Left ventricle myocardium inferior (tissue), 1 donor: ENCODE measurements at regions not wholly inside any gene's neighbourhood (a gene's known extent, or its start where the extent isn't known, plus 50 kb on each side); places are given as distances from the start of the nearest gene placed in this dataset.

Experiments
- DNase-seq: peaks from one replicate; pipeline ENCODE4 v3.0.0-alpha.2; 2020
- H3K27ac ChIP-seq: fragments of 200-600 bp; replicated peaks from 2 replicates; pipeline ENCODE4 v1.8.0; 2021
- H3K27me3 ChIP-seq: fragments of 200-600 bp; 2 replicates; pipeline ENCODE4 v1.8.0; 2021; ENCODE audit warnings: low read depth
- H3K36me3 ChIP-seq: fragments of 200-600 bp; 2 replicates; pipeline ENCODE4 v1.8.0; 2021
- H3K4me1 ChIP-seq: fragments of 200-600 bp; 2 replicates; pipeline ENCODE4 v1.8.0; 2021
- H3K4me3 ChIP-seq: fragments of 200-600 bp; 2 replicates; pipeline ENCODE4 v1.8.0; 2021; ENCODE audit warnings: mild to moderate bottlenecking, moderate library complexity
- H3K9me3 ChIP-seq: fragments of 200-600 bp; replicated peaks from 2 replicates; pipeline ENCODE4 v1.8.0; 2021
- CTCF ChIP-seq: fragments of 200-600 bp; IDR thresholded peaks from 2 replicates; pipeline ENCODE4 v1.8.0; 2021; ENCODE audit warnings: antibody characterized with exemption, mild to moderate bottlenecking, borderline replicate concordance
- intact Hi-C: fragments of 100-400 bp; cut with micrococcal nuclease; formaldehyde crosslinking; loops from one replicate; pipeline ENCODE4 v1.11.0; 2022
- donor health status: DM: no; HTN: yes; CAD: no; lungs with severe emphysema.

- no peaks in the 10 kb centered on the region for H3K27me3 ChIP-seq
- DNase-seq = no peak
- no peaks in the 10 kb centered on the region for H3K4me1 ChIP-seq
- no peaks in the 10 kb centered on the region for H3K36me3 ChIP-seq
- no peak overlapping the region for H3K27ac ChIP-seq
- intact Hi-C loops = no loop called here
- no peaks in the 10 kb centered on the region for H3K9me3 ChIP-seq
- no peak overlapping the region for H3K4me3 ChIP-seq
- no peak for TF ChIP-seq CTCF
Measured at GRCh38 chr1:193579323-193579722, 392.9 kb upstream of the B3GALT2 start.

GRCh38 chr1:193574913-193575312 lies 388.5 kb upstream of the B3GALT2 start:
- no peak for TF ChIP-seq CTCF
- H3K27ac ChIP-seq = no peak overlapping the region
- H3K36me3 ChIP-seq = no peaks in the 10 kb centered on the region
- intact Hi-C loops = no loop called here
- no peak for DNase-seq
- H3K4me3 ChIP-seq = no peak overlapping the region
- no peaks in the 10 kb centered on the region for H3K27me3 ChIP-seq
- H3K4me1 ChIP-seq = no peaks in the 10 kb centered on the region
- peaks cover 13% of the 10 kb centered on the region for H3K9me3 ChIP-seq

- Histone ChIP-seq H3K4me1 (no peaks in the 10 kb centered on the region), H3K9me3 (peaks cover 13% of the 10 kb centered on the region), H3K27ac (no peak overlapping the region), H3K36me3 (no peaks in the 10 kb centered on the region), H3K4me3 (no peak overlapping the region), H3K27me3 (no peaks in the 10 kb centered on the region)
- intact Hi-C loops = no loop called here
- no peak for TF ChIP-seq CTCF
- DNase-seq = no peak
Measured at GRCh38 chr1:193569983-193570269, 383.5 kb upstream of the B3GALT2 start.

- no peaks in the 10 kb centered on the region for H3K36me3 ChIP-seq
- DNase-seq = no peak
- H3K4me3 ChIP-seq = no peak overlapping the region
- H3K27me3 ChIP-seq = no peaks in the 10 kb centered on the region
- no peak for TF ChIP-seq CTCF
- intact Hi-C loops = no loop called here
- H3K27ac ChIP-seq = no peak overlapping the region
- H3K9me3 ChIP-seq = peaks cover 13% of the 10 kb centered on the region
- no peaks in the 10 kb centered on the region for H3K4me1 ChIP-seq
Measured at GRCh38 chr1:193569096-193569982, 382.9 kb upstream of the B3GALT2 start.

GRCh38 chr1:193568512-193568911 lies 382.1 kb upstream of the B3GALT2 start:
- Histone ChIP-seq H3K9me3 (peaks cover 13% of the 10 kb centered on the region), H3K27ac (no peak overlapping the region), H3K27me3 (no peaks in the 10 kb centered on the region), H3K36me3 (no peaks in the 10 kb centered on the region), H3K4me3 (no peak overlapping the region), H3K4me1 (no peaks in the 10 kb centered on the region)
- no peak for DNase-seq
- intact Hi-C loops = no loop called here
- no peak for TF ChIP-seq CTCF
